ENCODE measurements at regions not wholly inside any gene's neighbourhood (a gene's known extent, or its start where the extent isn't known, plus 50 kb on each side); places are given as distances from the start of the nearest gene placed in this dataset.
A peak's percentile ranks its signal among the peaks of the same experiment; 100 is the strongest.

GRCh38 chr9:105854783-105855724, 160.7 kb downstream of the TMEM38B start:
- Mint-ChIP-seq H3K4me1 (peaks cover 23% of the 10 kb centered on the region), H3K27ac (no peak overlapping the region), H3K9me3 (peaks cover 10% of the 10 kb centered on the region), H3K27me3 (no peaks in the 10 kb centered on the region), H3K36me3 (peaks cover 11% of the 10 kb centered on the region), H3K4me3 (no peak overlapping the region)
- DNase-seq = no peak

- no peak overlapping the region for H3K27ac Mint-ChIP-seq
- no peak for DNase-seq
- peaks cover 10% of the 10 kb centered on the region for H3K9me3 Mint-ChIP-seq
- peaks cover 23% of the 10 kb centered on the region for H3K4me1 Mint-ChIP-seq
- H3K36me3 Mint-ChIP-seq = peaks cover 11% of the 10 kb centered on the region
- no peaks in the 10 kb centered on the region for H3K27me3 Mint-ChIP-seq
- no peak overlapping the region for H3K4me3 Mint-ChIP-seq
Measured at GRCh38 chr9:105855987-105856386, 161.6 kb downstream of the TMEM38B start.

GRCh38 chr9:105858006-105858690, 163.8 kb downstream of the TMEM38B start:
- no peak overlapping the region for H3K27ac Mint-ChIP-seq
- peaks cover 15% of the 10 kb centered on the region for H3K9me3 Mint-ChIP-seq
- peaks cover 23% of the 10 kb centered on the region for H3K4me1 Mint-ChIP-seq
- no peak for DNase-seq
- no peaks in the 10 kb centered on the region for H3K27me3 Mint-ChIP-seq
- H3K4me3 Mint-ChIP-seq = no peak overlapping the region
- peaks cover 11% of the 10 kb centered on the region for H3K36me3 Mint-ChIP-seq

GRCh38 chr9:105858877-105859276, 164.5 kb downstream of the TMEM38B start:
- peaks cover 15% of the 10 kb centered on the region for H3K9me3 Mint-ChIP-seq
- no peaks in the 10 kb centered on the region for H3K27me3 Mint-ChIP-seq
- no peak for DNase-seq
- H3K27ac Mint-ChIP-seq = peak overlapping the region; percentile 83
- H3K4me1 Mint-ChIP-seq = peaks cover 23% of the 10 kb centered on the region
- H3K4me3 Mint-ChIP-seq = peak overlapping the region; percentile 54
- H3K36me3 Mint-ChIP-seq = peaks cover 11% of the 10 kb centered on the region

GRCh38 chr9:105859428-105860091, 165.2 kb downstream of the TMEM38B start:
- Mint-ChIP-seq H3K27me3 (no peaks in the 10 kb centered on the region), H3K27ac (peak overlapping the region; percentile 83), H3K36me3 (peaks cover 11% of the 10 kb centered on the region), H3K4me3 (peak overlapping the region; percentile 54), H3K9me3 (peaks cover 15% of the 10 kb centered on the region), H3K4me1 (peaks cover 23% of the 10 kb centered on the region)
- DNase-seq = no peak

GRCh38 chr9:105860516-105860915, 166.2 kb downstream of the TMEM38B start:
- Mint-ChIP-seq H3K27ac (no peak overlapping the region), H3K9me3 (peaks cover 15% of the 10 kb centered on the region), H3K4me3 (no peak overlapping the region), H3K4me1 (peaks cover 23% of the 10 kb centered on the region), H3K36me3 (peaks cover 11% of the 10 kb centered on the region), H3K27me3 (no peaks in the 10 kb centered on the region)
- no peak for DNase-seq

- Mint-ChIP-seq H3K4me1 (peaks cover 23% of the 10 kb centered on the region), H3K4me3 (no peak overlapping the region), H3K36me3 (peaks cover 11% of the 10 kb centered on the region), H3K9me3 (peaks cover 15% of the 10 kb centered on the region), H3K27ac (no peak overlapping the region), H3K27me3 (no peaks in the 10 kb centered on the region)
- no peak for DNase-seq
Measured at GRCh38 chr9:105861972-105862371, 167.6 kb downstream of the TMEM38B start.

- no peak for DNase-seq
- peaks cover 4% of the 10 kb centered on the region for H3K36me3 Mint-ChIP-seq
- no peak overlapping the region for H3K27ac Mint-ChIP-seq
- no peaks in the 10 kb centered on the region for H3K27me3 Mint-ChIP-seq
- H3K4me1 Mint-ChIP-seq = peaks cover 4% of the 10 kb centered on the region
- H3K4me3 Mint-ChIP-seq = no peak overlapping the region
- peaks cover 11% of the 10 kb centered on the region for H3K9me3 Mint-ChIP-seq
Measured at GRCh38 chr9:105864248-105864898, 170.0 kb downstream of the TMEM38B start.

GRCh38 chr9:105865285-105865684, 170.9 kb downstream of the TMEM38B start:
- Mint-ChIP-seq H3K4me3 (no peak overlapping the region), H3K36me3 (no peaks in the 10 kb centered on the region), H3K4me1 (no peaks in the 10 kb centered on the region), H3K9me3 (peaks cover 5% of the 10 kb centered on the region), H3K27ac (no peak overlapping the region), H3K27me3 (no peaks in the 10 kb centered on the region)
- no peak for DNase-seq

GRCh38 chr9:105871540-105871939, 177.2 kb downstream of the TMEM38B start:
- no peak for DNase-seq
- no peaks in the 10 kb centered on the region for H3K9me3 Mint-ChIP-seq
- H3K4me3 Mint-ChIP-seq = no peak overlapping the region
- no peaks in the 10 kb centered on the region for H3K4me1 Mint-ChIP-seq
- no peaks in the 10 kb centered on the region for H3K27me3 Mint-ChIP-seq
- H3K27ac Mint-ChIP-seq = no peak overlapping the region
- no peaks in the 10 kb centered on the region for H3K36me3 Mint-ChIP-seq

GRCh38 chr9:105873801-105874200, 179.5 kb downstream of the TMEM38B start:
- H3K4me3 Mint-ChIP-seq = no peak overlapping the region
- H3K36me3 Mint-ChIP-seq = no peaks in the 10 kb centered on the region
- no peak overlapping the region for H3K27ac Mint-ChIP-seq
- DNase-seq = no peak
- H3K9me3 Mint-ChIP-seq = no peaks in the 10 kb centered on the region
- no peaks in the 10 kb centered on the region for H3K4me1 Mint-ChIP-seq
- no peaks in the 10 kb centered on the region for H3K27me3 Mint-ChIP-seq

GRCh38 chr9:105877721-105878120, 183.4 kb downstream of the TMEM38B start:
- no peak for DNase-seq
- H3K4me1 Mint-ChIP-seq = no peaks in the 10 kb centered on the region
- H3K36me3 Mint-ChIP-seq = no peaks in the 10 kb centered on the region
- no peaks in the 10 kb centered on the region for H3K27me3 Mint-ChIP-seq
- no peak overlapping the region for H3K4me3 Mint-ChIP-seq
- H3K9me3 Mint-ChIP-seq = no peaks in the 10 kb centered on the region
- H3K27ac Mint-ChIP-seq = no peak overlapping the region

GRCh38 chr9:105879181-105879580, 184.8 kb downstream of the TMEM38B start:
- H3K27ac Mint-ChIP-seq = no peak overlapping the region
- no peak overlapping the region for H3K4me3 Mint-ChIP-seq
- no peak for DNase-seq
- peaks cover 6% of the 10 kb centered on the region for H3K27me3 Mint-ChIP-seq
- peaks cover 2% of the 10 kb centered on the region for H3K36me3 Mint-ChIP-seq
- no peaks in the 10 kb centered on the region for H3K9me3 Mint-ChIP-seq
- H3K4me1 Mint-ChIP-seq = peaks cover 10% of the 10 kb centered on the region

GRCh38 chr9:105880517-105880916, 186.2 kb downstream of the TMEM38B start:
- peaks cover 13% of the 10 kb centered on the region for H3K4me1 Mint-ChIP-seq
- H3K27ac Mint-ChIP-seq = no peak overlapping the region
- no peak overlapping the region for H3K4me3 Mint-ChIP-seq
- peaks cover 6% of the 10 kb centered on the region for H3K27me3 Mint-ChIP-seq
- H3K36me3 Mint-ChIP-seq = peaks cover 2% of the 10 kb centered on the region
- no peaks in the 10 kb centered on the region for H3K9me3 Mint-ChIP-seq
- no peak for DNase-seq

GRCh38 chr9:105881021-105881420, 186.7 kb downstream of the TMEM38B start:
- peaks cover 6% of the 10 kb centered on the region for H3K27me3 Mint-ChIP-seq
- peaks cover 13% of the 10 kb centered on the region for H3K4me1 Mint-ChIP-seq
- H3K27ac Mint-ChIP-seq = no peak overlapping the region
- no peak overlapping the region for H3K4me3 Mint-ChIP-seq
- no peaks in the 10 kb centered on the region for H3K9me3 Mint-ChIP-seq
- DNase-seq = no peak
- peaks cover 2% of the 10 kb centered on the region for H3K36me3 Mint-ChIP-seq
